ENCODE measurements at regions not wholly inside any gene's neighbourhood (a gene's known extent, or its start where the extent isn't known, plus 50 kb on each side); places are given as distances from the start of the nearest gene placed in this dataset.
A peak's percentile ranks its signal among the peaks of the same experiment; 100 is the strongest.
"Not testable (repeated sequence)": the region's sequence is repeated elsewhere in the genome, so short reads cannot be mapped to it uniquely, and the experiment has no call there.

DNA sequence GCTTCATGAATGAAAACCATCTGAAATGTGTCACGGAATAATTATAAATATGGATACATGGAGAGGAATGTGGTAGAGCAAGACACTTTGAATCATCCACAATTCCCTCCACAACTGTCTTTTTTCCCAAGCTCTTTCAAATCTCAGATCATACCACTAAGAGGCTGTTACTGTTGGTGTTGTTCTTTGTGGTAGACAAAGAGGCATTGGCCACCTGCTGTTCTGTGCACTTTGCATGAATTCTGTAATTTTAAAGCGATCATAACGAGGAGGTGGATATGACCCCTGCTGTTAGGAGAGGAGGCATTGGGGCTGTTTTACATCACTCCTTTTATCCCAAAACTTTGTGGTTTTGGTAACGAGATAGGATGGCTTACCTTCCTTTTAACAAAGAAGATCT lies 141.2 kb upstream of the KLF6 start:
- no peak for DNase-seq (ENCODE audit: low read depth in 1 of 2, low spot score in 1 of 2)

DNA sequence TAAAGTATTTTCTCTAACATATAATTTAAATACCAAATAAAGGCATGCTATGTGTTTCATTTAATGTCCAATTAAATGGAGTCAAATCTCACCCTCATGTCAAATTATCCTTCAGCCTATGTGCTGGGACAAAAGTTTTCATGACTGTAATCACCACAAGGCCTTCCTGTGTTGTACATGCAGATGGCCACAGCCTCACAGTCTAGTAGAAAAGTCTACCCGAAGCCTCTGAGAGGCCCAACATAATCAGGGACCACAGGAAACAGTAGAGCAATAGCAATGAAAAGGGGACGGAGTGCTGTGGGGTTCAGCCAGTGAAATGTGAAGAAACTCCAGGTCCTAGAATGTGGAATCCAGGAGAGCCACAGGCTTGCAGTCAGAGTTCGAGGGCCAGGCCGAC lies 140.2 kb upstream of the KLF6 start:
- DNase-seq (ENCODE audit: low read depth in 1 of 2, low spot score in 1 of 2) = no peak

DNA sequence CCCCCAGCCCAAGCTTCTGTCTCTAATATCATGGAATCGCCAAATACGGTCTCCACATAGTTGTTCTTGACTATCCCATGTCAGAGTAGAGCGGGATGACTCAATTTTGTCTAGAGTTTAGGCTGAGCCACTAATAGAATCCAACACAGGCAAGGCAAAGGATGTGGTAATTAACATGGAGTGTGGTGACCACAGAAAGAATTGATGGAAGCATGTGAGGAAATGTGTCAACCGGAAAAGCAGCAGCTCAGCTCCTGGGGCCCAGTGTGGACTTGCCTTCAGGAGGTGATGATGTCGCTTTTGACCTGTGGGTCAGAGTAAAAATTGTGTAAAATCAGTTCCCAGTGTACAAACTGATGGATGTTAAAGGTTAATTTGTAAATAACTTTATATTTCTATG lies 139.3 kb upstream of the KLF6 start:
- no peak for DNase-seq (ENCODE audit: low read depth in 1 of 2, low spot score in 1 of 2)

DNA sequence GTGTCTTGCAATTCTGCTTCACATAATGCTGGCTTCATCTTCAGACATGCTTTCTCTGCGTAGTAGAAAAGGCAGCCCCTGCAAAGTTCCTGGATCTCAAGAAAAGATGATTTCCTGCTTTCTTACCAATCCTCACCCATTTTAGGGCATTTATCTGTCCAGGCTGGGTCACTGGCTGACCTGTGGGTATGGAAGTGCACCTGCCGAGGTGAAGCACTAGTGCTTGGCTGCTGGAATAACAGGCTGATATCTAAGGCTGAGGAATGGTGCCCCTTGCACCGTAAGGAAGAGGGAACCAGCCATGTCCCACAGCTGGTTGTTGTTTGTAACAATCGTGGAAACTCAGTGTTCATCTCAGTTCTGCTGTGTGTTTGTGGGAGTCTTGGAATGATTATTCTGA lies 138.0 kb upstream of the KLF6 start:
- DNase-seq (ENCODE audit: low read depth in 1 of 2, low spot score in 1 of 2) = no peak

DNA sequence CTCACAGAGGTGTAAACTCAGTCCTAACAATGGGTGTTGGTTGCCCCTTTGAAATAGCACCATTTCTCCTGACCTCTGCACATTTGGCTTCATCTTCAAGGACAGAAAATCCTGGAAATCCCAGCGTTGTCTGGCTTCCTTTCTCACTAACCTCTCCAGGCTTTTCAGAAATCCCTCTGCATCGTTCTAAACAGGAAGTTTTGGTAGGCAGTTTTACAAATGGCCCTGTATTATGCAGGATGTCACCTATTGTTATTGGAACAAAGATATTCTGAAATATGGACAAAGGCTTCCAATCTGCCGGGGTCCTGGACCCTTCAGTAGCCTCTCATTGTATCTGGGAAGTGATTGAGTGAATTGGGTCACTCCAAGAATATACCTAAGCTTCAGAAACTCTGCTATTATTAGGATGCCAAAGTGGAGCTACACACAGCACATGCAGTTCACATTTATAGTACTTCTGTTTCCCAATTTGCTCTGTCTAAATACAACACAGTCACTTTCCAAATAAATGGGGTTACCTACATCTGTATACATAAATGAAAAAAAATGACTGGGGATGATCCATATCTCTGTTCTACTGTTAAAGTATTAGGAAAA lies 134.8 kb upstream of the KLF6 start:
- DNase-seq (ENCODE audit: low read depth in 1 of 2, low spot score in 1 of 2) = no peak

DNA sequence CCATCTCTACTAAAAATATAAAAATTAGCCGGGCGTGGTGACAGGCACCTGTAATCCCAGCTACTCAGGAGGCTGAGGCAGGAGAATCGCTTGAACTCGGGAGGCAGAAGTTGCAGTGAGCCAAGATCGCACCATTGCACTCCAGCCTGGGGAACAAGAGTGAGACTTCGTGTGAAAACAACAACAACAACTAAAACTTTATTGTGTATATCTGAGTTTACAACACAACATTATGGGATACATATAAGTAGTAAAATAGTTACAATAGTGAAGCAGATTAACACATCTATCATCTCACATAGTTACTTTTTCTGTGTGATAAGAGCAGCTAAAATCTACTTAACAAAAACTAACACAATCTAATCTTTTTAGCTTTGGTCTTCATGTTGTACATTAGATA lies 132.4 kb upstream of the KLF6 start:
- DNase-seq (ENCODE audit: low read depth in 1 of 2, low spot score in 1 of 2) = not testable (repeated sequence)

DNA sequence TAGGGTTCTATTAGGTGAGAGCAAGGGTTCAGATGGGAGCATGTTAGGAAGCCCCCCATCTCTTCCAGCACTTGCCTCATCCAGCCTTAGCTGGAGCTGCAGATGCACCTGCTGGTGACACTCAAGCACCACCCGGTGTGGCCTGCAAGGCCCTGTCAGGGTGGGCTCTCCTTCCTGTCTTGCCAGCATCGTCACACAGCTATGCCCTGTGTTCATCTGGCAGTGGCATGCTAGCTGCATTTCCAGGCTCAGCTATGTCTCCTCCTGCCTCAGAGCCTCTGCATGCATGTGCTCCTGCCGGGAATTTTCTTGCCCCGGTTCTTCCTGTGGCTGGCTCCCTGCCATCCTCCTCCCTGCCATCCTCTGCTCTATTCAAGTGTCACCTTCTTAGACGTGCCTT lies 129.7 kb upstream of the KLF6 start:
- DNase-seq (ENCODE audit: low read depth in 1 of 2, low spot score in 1 of 2) = no peak

DNA sequence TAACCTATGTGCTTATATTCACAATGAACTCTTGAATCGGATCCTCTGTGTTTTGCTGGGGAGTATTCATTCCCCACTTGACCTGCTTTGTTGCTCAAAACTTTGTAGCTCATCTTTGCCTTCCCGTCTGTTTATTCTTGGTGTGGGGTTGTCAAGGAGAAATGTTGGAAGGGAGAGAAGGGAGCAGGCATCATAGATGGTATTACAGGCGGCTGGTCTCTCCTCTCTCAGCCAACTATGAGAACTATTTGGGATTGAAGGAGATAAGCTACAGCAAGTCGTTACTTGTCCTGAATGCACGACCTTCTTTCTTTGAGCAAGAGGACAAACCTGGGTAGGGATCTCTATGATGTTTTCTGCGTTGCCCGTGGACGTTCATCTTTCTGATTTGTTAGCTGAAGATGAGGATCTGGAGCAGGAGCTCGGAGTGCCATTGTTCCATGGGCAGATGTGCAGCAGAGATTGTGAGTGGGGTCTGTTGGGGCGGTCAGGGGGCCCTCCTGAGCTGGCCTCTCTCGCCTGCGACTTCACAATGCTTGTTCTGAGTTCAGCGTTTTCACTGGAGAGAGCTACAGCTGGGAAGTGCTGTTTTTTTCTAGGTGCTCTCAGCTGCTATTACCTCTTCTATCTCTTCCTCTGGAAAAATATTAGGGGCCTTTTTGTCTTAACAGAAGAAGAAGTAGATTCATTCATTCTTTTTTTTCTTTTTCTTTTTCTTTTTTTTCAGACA lies 126.9 kb upstream of the KLF6 start:
- no peak for DNase-seq (ENCODE audit: low read depth in 1 of 2, low spot score in 1 of 2)

DNA sequence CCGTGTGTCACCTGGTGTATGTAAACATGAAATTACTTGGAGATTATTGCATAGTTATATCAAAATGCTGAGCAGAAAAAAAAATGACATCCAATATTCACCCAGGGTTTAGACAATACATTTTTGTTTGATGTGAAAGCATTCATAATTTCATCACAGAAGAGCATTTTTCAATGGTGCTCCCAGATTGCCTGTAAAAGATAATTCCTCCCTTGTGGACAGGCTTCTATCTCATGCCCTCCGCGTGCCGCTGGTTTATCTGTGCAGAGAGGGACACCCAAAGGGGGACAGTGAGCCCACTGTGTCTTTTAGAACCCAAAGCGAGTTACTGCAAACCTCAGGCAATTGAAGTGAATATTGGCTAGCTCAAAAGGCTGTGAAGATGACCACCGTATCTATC lies 126.2 kb upstream of the KLF6 start:
- no peak for DNase-seq (ENCODE audit: low read depth in 1 of 2, low spot score in 1 of 2)

DNA sequence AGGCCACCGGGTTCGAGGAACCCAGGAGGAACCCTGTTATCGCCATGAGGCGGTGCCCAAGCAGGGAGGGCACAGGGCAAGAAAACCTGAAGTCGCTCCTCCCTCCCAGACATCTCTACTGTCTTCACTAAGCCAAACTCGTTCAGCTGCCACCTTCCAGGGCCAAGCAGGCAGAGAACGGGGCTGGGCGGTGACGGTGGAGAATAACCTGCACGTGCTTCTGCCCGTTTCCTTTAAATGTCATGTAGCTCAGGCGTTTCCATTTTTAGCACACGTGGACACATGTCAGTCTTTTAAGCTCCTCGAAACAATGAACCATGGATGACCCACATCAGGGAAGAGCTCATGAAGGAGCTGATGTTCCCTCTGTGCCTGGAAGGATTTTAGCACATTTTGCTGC lies 124.3 kb upstream of the KLF6 start:
- no peak for DNase-seq (ENCODE audit: low read depth in 1 of 2, low spot score in 1 of 2)

DNA sequence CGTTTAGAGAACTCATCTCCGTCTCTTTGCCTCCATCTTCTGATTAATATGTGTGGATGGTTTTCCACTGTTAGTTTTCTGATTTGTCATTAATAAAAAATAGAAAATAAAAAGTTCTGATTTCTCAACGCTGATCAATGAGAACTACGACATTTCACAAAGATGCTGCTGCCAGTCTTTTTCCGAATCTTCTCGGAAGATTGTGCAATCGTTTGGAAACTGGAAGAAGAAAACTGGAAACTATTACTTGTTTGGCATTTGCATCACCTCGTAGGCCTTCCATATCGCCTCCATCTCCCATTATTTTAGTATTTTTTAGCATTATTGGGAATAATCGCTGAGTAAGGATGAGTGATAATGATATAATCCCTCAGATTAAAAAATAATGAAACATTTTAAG lies 123.2 kb upstream of the KLF6 start:
- DNase-seq (ENCODE audit: low read depth in 1 of 2, low spot score in 1 of 2) = no peak

DNA sequence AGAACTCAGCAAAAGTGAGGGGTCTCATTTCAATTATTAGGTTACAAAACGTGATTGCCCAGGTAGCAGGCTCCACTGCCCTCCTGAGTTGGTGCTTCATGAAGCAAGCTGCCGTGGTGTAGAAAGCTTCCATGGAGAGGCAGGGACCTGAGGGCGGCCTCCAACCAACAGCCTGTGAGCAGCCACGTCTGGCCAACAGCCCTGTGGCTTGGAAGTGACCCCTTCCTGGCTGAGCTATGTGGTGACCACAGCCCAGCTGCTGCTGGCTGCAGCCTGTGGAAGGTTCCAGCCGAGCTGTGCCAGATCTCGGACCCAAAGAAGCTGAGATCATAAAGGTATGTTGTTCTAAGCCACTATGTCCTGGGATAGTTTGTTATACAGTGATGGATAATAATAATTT lies 122.5 kb upstream of the KLF6 start:
- no peak for DNase-seq (ENCODE audit: low read depth in 1 of 2, low spot score in 1 of 2)

DNA sequence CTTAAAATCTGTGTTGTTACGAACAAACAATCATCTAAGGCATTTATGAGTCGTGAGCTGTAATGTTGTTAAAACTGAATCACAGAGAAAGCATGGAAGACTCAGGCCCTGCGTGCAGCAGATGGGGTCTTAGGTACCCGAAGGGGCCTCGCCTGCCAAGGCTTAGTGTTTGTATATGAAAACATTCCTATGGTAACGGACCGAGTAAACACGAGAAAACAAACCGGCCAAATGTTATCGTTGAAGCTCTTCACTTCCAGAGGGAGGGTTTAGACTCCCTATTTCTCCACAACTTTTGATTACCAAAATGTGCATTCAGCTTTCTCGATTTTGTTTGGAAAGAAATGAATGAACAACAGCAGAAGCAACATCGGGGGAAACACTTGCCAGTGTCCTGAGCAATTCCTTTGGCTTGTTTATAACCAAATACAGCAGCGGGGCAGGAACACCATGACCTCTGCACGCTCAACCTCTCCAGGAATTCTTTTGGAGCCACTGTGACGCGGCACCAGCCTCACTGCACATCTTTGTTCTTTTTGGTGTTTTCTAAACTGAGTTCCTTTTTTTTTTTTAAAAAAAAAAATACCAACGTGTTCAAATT lies 121.6 kb upstream of the KLF6 start:
- DNase-seq (ENCODE audit: low read depth in 1 of 2, low spot score in 1 of 2) = no peak

DNA sequence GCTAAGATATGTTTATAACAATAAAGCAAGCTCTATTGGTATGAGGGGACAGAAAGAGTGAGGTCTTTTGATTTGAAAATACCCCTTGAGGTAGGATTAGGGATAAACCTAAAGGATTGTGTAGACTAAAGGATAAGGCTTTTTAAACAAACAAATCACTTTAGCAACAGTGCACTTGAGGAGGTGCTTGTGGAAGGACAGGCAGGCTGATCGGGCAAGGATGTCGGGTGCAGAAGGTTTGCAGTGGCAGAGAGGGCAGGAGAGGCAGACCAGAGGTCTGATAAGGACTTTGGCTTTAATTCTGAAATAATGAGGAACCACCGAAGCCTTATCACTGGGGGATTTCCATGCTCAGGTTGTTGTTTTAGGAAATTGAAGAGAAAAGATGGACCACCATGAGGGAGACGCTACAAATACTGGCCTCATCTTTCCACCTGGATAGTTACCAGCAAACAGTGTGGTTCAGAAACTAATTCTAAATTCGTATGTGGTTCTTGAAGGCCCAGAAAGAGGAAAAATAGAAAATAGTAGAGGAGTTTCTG lies 119.5 kb upstream of the KLF6 start:
- DNase-seq (ENCODE audit: low read depth in 1 of 2, low spot score in 1 of 2) = no peak

DNA sequence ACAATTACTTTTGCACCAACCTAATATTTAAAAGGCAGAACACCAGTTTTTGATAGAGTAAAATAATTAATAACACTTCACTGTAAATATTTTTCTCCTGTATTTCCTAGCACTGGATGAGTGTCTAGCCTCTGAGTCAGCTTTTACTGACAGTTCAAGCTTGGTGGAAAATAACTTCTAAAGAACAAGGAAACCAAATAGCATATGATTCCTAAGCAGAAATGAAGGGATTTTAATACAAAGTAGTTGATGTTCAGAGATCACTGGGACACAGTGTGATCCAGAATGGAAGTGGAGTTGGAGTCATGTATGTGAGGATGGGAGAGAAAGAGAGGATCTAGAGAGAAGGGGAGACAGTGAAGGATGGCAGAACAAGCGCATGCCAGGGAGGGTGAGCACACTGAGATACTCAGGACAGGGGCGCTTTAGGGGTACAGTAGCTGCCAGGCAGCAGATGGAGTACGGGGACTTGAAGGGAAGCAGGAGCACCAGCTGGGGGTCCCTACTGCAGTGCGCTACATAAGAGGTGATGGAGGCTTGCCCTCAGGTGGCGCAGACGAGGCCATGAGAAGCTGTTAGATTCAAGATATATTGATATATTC lies 117.9 kb upstream of the KLF6 start:
- no peak for DNase-seq (ENCODE audit: low read depth in 1 of 2, low spot score in 1 of 2)

DNA sequence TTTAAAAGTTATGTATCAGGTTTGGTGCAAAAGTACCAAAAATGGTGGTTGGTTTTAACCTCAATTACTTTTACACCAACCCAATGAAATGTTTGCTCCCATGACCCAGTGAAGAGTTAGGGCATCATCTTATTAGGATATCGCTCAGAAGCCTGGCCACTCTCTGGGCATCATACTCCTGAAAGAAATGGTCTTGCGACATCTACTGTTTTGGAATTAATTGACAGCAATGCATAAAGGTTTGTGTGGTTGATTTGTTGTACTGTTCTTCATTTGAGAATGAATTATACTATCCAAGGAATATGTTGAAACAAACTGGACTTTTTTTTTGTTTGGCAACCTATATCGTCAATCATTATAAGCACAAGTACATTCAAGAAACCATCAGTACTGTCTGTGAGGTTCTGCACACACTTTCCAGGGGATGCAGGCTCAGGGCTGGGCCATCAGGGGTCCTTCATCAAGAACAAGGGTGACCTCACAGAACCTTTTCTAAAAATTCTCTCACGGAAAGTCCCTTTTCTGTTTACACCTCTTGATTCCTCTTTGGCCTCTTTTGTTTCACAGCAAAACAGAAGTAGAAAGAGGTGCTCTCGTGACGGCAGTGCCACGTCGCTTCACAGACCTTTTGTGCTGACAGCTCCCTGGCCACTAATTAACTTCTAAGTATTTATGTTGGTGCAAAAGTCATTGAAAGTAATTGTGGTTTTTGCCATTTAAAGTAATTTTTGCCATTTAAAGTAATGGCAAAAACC lies 117.2 kb upstream of the KLF6 start:
- DNase-seq (ENCODE audit: low read depth in 1 of 2, low spot score in 1 of 2) = peak in 1 of 2 donors; percentile 25

DNA sequence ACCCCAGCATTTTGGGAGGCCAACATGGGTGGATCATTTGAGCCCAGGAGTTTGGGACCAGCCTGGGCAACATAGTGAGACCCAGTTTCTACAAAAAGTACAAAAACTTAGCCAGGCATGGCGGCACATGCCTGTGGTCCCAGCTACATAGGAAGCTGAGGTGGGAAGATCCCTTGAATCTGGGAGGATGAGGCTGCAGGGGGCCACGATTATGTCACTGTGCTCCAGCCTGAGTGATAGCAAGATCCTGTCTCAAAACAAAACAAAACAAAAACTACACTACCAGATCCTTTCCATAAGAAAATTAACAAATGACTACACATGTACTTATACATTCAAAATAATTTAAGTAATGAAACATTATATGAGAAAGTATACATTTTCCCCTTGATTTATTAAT lies 116.4 kb upstream of the KLF6 start:
- DNase-seq (ENCODE audit: low read depth in 1 of 2, low spot score in 1 of 2) = no peak

DNA sequence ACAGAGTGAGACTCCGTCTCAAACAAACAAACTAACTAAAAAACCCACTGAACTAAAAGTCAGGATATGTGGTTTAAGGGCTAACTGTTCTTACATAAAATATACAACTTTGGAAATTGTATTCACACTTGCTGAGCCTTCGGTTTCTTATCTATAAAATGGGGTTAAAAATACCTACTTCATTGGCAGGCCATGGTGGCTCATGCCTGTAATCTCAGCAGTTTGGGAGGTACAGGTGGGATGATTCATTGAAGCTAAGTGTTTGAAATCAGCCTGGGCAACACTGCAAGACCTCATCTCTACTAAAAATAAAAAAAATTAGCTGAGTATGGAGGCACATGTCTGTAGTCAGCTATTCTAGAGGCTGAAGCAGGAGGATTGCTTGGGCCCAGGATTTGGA lies 115.4 kb upstream of the KLF6 start:
- DNase-seq (ENCODE audit: low read depth in 1 of 2, low spot score in 1 of 2) = no peak

DNA sequence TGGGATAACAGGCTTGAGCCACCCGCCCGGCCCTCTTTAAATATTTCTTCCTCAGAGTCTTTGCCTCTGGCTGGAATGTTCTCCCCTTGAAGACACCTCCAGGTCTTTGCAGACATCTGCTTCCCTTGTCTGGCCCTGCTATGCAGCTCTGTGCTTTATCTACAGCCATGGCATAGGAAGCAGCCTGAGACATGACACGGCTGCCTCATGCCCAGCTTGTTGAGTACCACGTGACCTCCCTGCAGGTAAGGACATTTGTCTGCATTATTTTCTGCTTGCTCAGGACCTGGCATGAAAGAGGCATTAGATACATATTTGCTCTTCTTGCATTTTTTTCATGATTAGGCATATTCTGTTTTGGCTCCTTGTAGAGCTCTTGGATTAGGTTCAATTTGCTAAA lies 113.8 kb upstream of the KLF6 start:
- no peak for DNase-seq (ENCODE audit: low read depth in 1 of 2, low spot score in 1 of 2)

DNA sequence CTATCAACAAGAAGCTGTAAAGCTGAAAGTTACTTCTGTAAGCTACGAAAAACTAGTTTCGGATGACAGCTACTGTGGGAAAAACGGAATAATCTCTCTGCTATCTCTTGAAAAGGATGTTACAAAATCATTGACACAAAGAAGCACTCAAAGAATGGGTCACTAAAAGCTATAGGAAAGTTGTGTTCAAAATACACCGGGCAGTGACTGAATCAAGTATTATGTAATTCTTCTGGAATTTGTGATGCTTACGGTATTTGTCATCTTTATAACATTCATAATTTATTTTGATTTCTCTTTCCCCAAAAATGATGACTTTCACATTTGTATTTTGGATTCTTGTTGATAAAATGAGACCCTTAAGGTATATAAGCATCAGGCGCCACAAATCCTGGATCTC lies 112.1 kb upstream of the KLF6 start:
- no peak for DNase-seq (ENCODE audit: low read depth in 1 of 2, low spot score in 1 of 2)

DNA sequence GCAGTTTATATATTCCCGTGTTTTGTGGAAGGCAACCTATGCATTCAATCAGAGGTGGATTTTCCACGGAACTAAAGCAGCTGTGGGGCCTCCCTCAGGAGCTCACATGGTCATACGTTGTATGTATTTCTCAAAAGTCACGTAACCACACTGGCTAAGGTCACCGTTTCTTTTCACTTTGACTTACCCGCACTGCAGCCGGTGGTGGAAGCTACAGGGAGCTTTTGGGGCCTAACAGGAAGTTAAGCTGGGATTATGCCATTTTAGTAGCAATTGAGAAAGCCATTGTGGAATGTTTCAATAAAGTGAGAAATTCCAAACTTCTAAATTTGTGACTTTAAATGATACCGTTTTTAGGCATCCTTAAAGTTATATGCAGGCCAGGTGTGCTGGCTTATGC lies 111.2 kb upstream of the KLF6 start:
- DNase-seq (ENCODE audit: low read depth in 1 of 2, low spot score in 1 of 2) = no peak

Data from activated T-helper 1 cell treated with anti-CD3 and anti-CD28 coated beads, Interleukin-2, amount 50 U/mL, for 16 hours (primary cell).